HG02885 (cell line): ENCODE measurements at regions not wholly inside any gene's neighbourhood (a gene's known extent, or its start where the extent isn't known, plus 50 kb on each side); places are given as distances from the start of the nearest gene placed in this dataset.

ENCODE experiments used
- ATAC-seq: cut with Tn5 transposase; IDR thresholded peaks from one replicate; pipeline ENCODE4 v1.9.1; 2021; ENCODE audit warnings: mild to moderate bottlenecking; ENCODE audit not compliant: unreplicated experiment, poor library complexity

DNA sequence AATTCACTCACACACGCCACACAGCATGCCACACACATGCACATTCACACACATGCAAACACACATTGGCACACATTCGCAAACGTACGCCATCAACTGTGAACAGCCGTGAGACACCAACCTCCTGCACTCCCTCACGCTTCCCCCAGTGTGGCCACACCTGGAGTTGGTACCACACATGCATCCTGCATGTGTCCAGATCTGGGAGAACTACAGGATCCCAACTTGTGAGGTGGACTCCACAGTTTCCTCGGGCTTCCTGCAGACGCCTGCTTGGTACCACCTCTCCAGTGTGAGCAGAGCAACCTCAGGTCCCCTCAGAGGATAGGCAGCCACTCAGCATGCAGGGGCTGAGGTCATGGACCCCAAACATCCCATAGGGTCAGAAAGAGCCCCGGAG is 239.0 kb downstream of the EIPR1 start:
- ATAC-seq, result no peak

DNA sequence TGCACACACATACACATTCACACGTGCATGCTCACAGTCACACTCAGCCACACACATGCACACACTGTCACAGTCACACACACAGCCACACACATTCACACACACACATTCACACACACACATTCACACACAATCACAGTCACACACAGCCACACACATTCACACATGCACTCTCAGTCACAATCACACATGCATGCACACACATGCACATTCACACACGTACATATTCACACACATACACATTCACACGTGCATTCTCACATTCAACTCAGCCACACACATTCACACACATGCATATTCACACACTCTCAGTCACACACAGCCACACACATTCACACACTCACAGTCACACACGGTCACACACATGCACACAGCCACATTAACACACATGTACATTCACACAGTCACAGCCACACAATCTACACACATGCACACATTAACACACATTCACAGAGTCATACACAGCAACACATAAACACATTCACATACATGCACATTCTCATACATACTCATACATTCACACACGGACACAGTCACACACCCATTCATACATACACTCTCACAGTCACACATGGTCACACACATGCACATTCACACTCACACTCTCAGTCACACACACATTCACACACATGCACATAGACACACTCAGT is 239.8 kb downstream of the EIPR1 start:
- no peak for ATAC-seq

DNA sequence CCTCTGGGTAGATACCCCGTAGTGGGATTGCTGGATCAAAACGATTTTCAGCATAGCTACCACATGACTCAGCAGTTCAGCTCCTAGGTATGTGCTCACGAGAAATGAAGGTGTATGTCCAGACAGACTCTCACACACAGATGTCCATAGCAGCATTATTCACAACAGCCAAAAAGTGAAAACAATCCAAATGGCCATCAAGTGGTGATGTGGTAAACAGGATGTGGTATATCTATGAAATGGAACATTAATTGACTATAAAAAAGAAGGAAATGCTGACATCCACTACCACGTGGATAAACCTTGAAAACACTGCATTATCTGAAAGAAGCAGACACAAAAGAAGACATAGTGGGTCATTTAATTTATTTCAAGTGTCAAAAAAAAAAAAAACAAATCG is 241.9 kb downstream of the EIPR1 start:
- ATAC-seq, result no peak

DNA sequence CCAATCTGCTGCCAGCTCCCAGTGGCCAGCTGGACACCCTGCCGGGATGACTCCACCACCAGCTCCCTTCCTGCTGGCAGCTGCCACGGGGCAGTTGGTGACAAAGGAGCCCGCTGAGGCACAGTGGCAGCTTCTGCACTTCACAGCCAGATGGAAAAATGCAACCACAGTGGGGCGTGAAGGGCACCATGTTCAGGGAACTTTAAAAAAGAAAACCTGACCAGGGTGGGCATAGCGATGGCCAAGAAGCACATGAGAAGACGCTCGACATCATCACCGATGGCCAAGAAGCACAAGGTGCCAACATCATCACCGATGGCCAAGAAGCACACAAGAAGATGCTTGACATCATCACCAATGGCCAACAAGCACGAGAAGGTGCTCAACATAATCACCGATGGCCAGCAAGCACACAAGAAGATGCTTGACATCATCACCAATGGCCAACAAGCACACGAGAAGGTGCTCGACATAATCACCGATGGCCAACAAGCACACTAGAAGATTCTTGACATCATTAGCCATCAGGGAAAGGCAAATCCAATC is 243.5 kb downstream of the EIPR1 start:
- ATAC-seq, result no peak

DNA sequence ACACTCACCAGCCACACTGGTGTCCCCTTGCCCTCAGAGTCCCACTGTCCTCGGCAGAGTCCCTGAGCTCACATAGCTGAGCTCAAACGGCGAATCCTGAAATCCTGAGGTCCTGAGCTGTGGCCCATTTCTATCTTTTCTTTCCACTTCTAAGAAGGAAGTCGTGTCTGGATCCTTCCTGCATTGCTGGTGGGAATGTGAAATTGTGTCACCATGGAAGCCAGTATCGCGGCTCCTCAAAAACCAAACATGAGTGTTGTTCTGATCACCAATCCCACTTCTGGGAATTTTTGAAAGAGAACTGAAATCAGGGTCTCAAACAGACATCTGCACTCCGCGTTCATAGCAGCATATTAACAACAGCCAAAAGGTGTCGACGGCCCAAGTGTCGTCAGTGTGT is 244.7 kb downstream of the EIPR1 start:
- no peak for ATAC-seq

DNA sequence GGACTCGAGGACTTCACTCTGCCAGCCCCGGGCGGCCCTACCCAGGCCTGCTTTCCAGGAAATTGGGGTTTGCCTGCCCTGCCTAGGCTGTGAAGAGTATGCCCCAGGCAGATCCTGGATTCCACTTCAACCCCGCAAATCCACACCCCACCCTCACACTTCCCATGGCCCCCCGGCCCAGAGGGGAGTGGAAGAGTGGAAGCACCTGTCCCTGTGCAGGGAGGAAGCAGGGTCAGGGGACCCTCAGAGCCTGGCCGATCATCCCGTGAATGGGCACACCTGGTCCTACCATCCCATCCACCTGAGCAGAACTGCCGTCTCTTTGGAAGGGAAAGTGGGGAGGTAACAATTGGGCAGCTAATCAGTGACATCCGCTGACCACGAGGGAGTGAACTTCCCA is 245.2 kb downstream of the EIPR1 start:
- ATAC-seq, result no peak

DNA sequence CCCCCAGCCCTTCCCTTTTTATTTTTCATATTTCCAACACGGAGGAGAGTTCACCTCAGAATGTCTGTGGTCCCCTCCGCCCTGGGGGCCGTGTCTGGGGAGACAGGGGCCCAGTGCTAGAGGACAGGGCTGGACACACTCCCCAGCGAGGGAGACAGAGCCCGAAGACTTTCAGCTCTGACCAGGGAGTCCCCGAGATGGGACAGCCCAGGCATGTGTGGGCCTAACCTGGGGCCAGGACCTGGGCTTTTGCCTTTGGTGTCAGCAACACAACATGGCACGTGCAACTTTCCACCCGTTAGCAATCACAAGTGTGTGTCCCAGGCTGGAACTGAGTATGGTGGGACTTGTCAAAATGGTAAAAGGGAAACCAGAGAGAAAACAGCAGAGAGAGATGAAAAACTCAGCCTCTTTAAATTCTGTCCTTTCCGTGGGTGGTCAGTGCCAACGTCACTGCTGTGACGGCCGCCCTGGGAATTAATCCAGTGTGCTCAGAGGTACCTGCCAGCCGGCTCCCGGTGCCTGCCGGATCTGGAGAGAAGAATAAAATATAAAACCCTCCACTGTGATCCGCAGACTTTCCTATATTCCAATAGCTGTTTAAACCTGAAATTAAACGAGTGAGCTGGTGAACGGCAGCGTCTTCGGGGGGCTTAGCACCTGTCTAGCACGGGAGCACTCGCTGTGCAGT is 245.8 kb downstream of the EIPR1 start:
- ATAC-seq, result no peak

DNA sequence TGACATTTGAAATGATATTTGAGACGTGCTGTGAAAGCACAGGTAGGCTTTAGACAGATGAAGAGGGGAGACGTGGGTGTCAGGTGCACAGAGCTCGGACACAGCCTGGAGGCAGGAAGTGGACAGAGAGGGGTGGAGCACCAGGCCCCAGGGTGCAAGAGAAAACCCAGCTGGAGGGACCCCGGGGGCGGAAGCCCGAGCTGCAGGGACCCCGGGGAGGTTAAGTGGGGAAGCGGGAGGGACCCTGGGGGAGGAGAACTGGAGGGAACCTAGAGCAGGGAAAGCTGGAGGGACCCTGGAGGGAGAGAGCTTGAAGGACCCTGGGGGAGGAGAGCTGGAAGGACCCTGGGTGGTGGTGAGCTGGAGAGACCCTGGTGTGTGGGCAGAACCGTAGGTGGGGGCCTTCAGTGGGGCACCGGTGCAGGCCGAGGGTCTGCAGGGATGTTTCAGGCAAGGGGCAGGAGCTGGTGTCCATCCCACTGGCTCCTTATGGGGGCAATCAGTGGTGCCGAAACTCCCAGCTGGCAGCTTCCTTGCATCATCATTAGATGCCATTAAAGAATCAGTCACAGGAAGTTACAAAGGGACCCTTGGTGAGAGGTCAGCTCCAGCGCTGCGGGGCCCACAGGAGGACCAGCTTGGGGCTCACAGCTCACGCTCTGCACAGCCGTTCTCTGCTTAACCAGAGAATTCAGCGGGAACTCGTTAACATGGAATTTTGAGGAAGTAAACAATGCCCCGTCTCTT is 246.6 kb downstream of the EIPR1 start:
- no peak for ATAC-seq

DNA sequence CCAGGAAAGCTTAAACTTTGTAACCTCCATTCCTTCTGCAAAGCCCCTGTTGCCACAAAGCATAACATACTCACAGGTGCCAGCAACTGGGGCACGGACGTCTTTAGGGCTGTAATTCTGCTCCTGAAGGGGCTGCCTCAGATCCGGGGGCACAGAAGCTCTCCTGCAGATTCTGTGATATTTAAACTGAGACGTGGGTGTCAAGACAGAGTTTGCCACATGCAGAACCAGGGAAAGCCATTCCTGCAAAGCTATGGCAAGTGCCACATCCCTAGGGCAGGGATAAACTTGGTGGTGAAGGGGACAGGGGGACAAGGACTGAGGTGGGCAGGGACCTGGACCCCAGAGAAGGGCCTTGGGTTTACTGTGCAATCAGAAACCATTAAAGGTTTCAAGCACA is 247.2 kb downstream of the EIPR1 start:
- ATAC-seq, result no peak

- ATAC-seq, result peak; percentile 43
These were observed 247.8 kb downstream of the EIPR1 start for GRCh38 chr2:3129867-3130266.

DNA sequence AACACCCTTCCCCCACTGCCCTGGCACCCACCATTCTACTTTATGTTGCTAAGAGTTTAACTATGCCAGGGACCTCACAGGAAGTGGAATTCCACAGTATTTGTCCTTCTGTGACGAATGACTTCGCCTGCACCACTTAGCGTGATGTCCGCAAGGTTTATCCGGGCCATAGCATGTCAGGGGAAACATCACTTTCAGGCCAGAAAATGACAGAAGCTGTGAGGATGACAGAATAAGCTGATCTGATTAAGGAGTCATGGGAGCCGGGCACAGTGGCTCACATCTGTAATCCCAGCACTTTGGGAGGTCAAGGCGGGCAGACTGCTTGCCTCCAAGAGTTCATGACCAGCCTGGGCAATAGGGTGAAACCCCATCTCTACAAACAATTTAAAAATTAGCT is 248.8 kb downstream of the EIPR1 start:
- ATAC-seq, result no peak

- no peak for ATAC-seq
These were observed 249.9 kb downstream of the EIPR1 start for GRCh38 chr2:3127710-3128109.

GRCh38 chr2:3126911-3127621 is 250.6 kb downstream of the EIPR1 start:
- ATAC-seq, result no peak

GRCh38 chr2:3126171-3126910 is 251.3 kb downstream of the EIPR1 start:
- ATAC-seq, result no peak

- ATAC-seq, result no peak
These were observed 251.9 kb downstream of the EIPR1 start for GRCh38 chr2:3125761-3126130.

DNA sequence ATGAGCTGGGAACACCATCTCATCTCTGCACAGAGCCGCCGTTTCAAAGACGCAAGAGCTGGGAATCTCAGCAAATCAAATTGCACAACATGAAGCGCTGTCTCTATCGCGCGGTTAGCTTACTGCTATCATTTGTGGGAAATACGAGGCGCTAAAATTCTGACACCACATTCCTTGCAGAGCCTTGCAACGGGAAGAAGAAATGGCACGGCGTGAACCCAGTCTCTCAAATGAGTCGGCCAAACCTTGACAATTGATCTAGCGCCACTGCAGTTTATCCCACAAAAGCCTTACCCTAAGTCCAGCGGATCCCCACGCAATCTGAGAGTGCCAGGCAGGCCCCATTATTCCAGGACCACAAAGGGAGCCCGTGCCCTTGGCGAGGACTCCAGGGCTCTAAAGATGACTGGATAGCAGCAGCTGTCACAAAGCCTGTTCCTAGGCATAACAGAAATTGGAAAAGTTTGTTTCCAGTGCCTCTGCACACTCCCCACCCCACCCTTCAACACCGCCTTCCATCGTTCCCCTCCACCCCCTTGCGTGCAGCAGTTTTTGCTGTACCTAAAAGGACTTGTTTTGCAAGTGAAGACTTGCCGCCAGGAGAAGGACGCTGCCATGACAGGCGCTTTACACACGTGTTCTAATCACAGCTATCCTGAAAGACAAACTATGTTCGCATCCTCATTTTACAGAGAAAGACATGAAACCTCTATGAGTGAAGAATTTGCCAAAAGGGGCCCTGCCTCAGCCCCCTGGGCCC is 252.4 kb downstream of the EIPR1 start:
- ATAC-seq, result no peak

- ATAC-seq, result no peak
These were observed 255.1 kb downstream of the EIPR1 start for GRCh38 chr2:3122525-3122924.

- ATAC-seq, result no peak
These were observed 256.0 kb downstream of the EIPR1 start for GRCh38 chr2:3121601-3122000.

DNA sequence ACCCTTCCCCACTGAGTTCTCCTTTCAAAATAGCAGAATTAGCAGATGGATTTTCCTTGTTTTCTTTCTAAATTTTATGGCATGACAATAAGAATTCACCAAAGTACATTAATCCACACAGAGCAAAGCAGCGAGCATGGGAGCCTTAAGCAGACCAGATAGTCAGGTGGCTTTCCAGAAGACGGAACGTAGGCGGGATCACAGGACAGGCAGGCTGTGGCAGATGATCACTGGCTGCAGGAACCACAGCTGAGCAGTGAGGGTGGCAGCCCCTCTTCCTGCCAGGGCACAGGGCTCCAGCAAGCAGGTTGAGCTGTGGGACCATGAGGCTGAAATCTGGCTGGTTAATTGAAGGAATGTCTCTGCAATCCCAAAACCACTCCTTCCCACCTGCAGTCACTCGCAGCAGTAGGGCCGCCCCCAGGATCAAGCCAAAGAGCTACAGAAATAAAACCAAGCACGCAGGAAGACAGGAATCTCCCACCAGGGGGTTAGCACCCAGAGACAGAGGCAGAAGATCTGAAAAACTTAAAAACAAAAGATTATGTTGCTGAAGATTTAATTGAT is 259.9 kb downstream of the EIPR1 start:
- ATAC-seq, result no peak
